CD14-positive monocyte (primary cell): ENCODE measurements at regions not wholly inside any gene's neighbourhood (a gene's known extent, or its start where the extent isn't known, plus 50 kb on each side); places are given as distances from the start of the nearest gene placed in this dataset.
A peak's percentile ranks its signal among the peaks of the same experiment; 100 is the strongest.

Experiments used
- DNase-seq, 3 donors: peaks; one replicate each; pipeline ENCODE4 v3.0.0-alpha.2; 2011 to 2022
- H2AFZ ChIP-seq: 2 replicates; pipeline ENCODE4 v1.6.0; 2012; ENCODE audit warnings: mild to moderate bottlenecking, low read depth, low read length, inconsistent platforms; ENCODE audit not compliant: insufficient read depth, poor library complexity, severe bottlenecking
- H3K27ac ChIP-seq, 2 donors: 1 replicate in 1 of 2; 2 replicates in 1 of 2; pipeline ENCODE4 v1.5.1; 2012 to 2013; ENCODE audit warnings: low read length in 2 of 2, control low read depth in 1 of 2, inconsistent platforms in 1 of 2, low read depth in 1 of 2, mild to moderate bottlenecking in 1 of 2
- H3K27me3 ChIP-seq, 2 donors: one replicate each; pipeline versions ENCODE4 v1.6.0 to v1.6.1; 2011 to 2013; ENCODE audit warnings: low read length in 2 of 2; ENCODE audit not compliant: control insufficient read depth in 2 of 2, insufficient read depth in 2 of 2
- H3K36me3 ChIP-seq, 2 donors: replicated peaks in 1 of 2; 1 replicate in 1 of 2; 2 replicates in 1 of 2; pipeline versions ENCODE4 v1.5.1 to v1.6.1; 2012 to 2013; ENCODE audit warnings: low read length in 2 of 2, control low read depth in 1 of 2, inconsistent platforms in 1 of 2, mild to moderate bottlenecking in 1 of 2; ENCODE audit not compliant: insufficient read depth in 2 of 2, control insufficient read depth in 1 of 2
- H3K4me1 ChIP-seq, 2 donors: 1 replicate in 1 of 2; 2 replicates in 1 of 2; pipeline versions ENCODE4 v1.5.1 to v1.6.1; 2012 to 2013; ENCODE audit warnings: low read length in 2 of 2, control low read depth in 1 of 2, inconsistent platforms in 1 of 2, mild to moderate bottlenecking in 1 of 2, moderate library complexity in 1 of 2; ENCODE audit not compliant: insufficient read depth in 2 of 2, control insufficient read depth in 1 of 2
- H3K4me2 ChIP-seq: replicated peaks from 2 replicates; pipeline ENCODE3; 2012; ENCODE audit warnings: low read length, moderate library complexity, mild to moderate bottlenecking; ENCODE audit not compliant: poor library complexity, severe bottlenecking; ENCODE audit errors: extremely low read depth
- H3K4me3 ChIP-seq, 3 experiments: fragments of 200-600 bp in 1 of 3; sonication (generic) in 1 of 3; replicated peaks in 1 of 3; 1 replicate in 2 of 3; 2 replicates in 1 of 3; pipeline ENCODE4 v1.5.1; 2011 to 2013; ENCODE audit warnings: low read length in 3 of 3, mild to moderate bottlenecking in 3 of 3, control low read depth in 2 of 3, low read depth in 2 of 3, inconsistent platforms in 1 of 3, moderate library complexity in 1 of 3
- H3K79me2 ChIP-seq: 2 replicates; pipeline ENCODE4 v1.6.0; 2012; ENCODE audit warnings: mild to moderate bottlenecking, control low read depth, inconsistent platforms, low read length, moderate library complexity; ENCODE audit not compliant: insufficient read depth
- H3K9ac ChIP-seq: 2 replicates; pipeline ENCODE4 v1.6.0; 2017; ENCODE audit warnings: low read length, mild to moderate bottlenecking; ENCODE audit not compliant: insufficient read depth, poor library complexity, severe bottlenecking
- H3K9me3 ChIP-seq, 2 donors: replicated peaks in 1 of 2; 1 replicate in 1 of 2; 2 replicates in 1 of 2; pipeline versions ENCODE4 v1.5.1 to v1.6.1; 2012 to 2013; ENCODE audit warnings: low read length in 2 of 2, control low read depth in 1 of 2; ENCODE audit not compliant: control insufficient read depth in 1 of 2, insufficient read depth in 1 of 2
- H4K20me1 ChIP-seq: 2 replicates; pipeline ENCODE4 v1.6.0; 2012; ENCODE audit warnings: mild to moderate bottlenecking, low read length, control low read depth, moderate library complexity; ENCODE audit not compliant: insufficient read depth
- H3K27ac Mint-ChIP-seq, 7 donors: one replicate each; pipeline ENCODE4 v1.8.0; 2020; ENCODE audit warnings: mild to moderate bottlenecking in 7 of 7, mixed read lengths in 7 of 7, moderate library complexity in 6 of 7, inconsistent platforms in 2 of 7
- H3K27me3 Mint-ChIP-seq, 3 donors: one replicate each; pipeline ENCODE4 v1.8.0; 2021 to 2022; ENCODE audit warnings: low read depth in 3 of 3, mild to moderate bottlenecking in 3 of 3, mixed read lengths in 3 of 3, moderate library complexity in 3 of 3, inconsistent platforms in 1 of 3
- H3K36me3 Mint-ChIP-seq, 2 donors: one replicate each; pipeline ENCODE4 v1.8.0; 2020; ENCODE audit warnings: mixed read lengths in 2 of 2, inconsistent platforms in 1 of 2, mild to moderate bottlenecking in 1 of 2
- H3K4me1 Mint-ChIP-seq: one replicate; pipeline ENCODE4 v1.8.0; 2020; ENCODE audit warnings: mild to moderate bottlenecking, mixed read lengths
- H3K4me3 Mint-ChIP-seq, 2 donors: one replicate each; pipeline ENCODE4 v1.8.0; 2020; ENCODE audit warnings: mild to moderate bottlenecking in 2 of 2, mixed read lengths in 2 of 2, moderate library complexity in 1 of 2
- H3K9me3 Mint-ChIP-seq, 7 donors: one replicate each; pipeline ENCODE4 v1.8.0; 2020 to 2022; ENCODE audit warnings: mixed read lengths in 7 of 7, mild to moderate bottlenecking in 6 of 7, moderate library complexity in 6 of 7, inconsistent platforms in 2 of 7
- WGBS: methylation state at CpG from one replicate; pipeline ENCODE4 v1.1.5; 2013; ENCODE audit warnings: missing lambda C conversion rate; ENCODE audit not compliant: insufficient coverage; 5-methylcytosine and 5-hydroxymethylcytosine counted together
- intact Hi-C, 2 donors: fragments of 100-400 bp; cut with micrococcal nuclease; formaldehyde crosslinking; loops; one replicate each; pipeline versions ENCODE4 v1.15.0 to v1.15.1; 2023
- TF ChIP-seq, protein P1 (sequence below): fragments of 200-600 bp; IDR thresholded peaks from one replicate; pipeline ENCODE4 v1.8.0; 2022; ENCODE audit warnings: antibody characterized with exemption, mild to moderate bottlenecking

DNA sequence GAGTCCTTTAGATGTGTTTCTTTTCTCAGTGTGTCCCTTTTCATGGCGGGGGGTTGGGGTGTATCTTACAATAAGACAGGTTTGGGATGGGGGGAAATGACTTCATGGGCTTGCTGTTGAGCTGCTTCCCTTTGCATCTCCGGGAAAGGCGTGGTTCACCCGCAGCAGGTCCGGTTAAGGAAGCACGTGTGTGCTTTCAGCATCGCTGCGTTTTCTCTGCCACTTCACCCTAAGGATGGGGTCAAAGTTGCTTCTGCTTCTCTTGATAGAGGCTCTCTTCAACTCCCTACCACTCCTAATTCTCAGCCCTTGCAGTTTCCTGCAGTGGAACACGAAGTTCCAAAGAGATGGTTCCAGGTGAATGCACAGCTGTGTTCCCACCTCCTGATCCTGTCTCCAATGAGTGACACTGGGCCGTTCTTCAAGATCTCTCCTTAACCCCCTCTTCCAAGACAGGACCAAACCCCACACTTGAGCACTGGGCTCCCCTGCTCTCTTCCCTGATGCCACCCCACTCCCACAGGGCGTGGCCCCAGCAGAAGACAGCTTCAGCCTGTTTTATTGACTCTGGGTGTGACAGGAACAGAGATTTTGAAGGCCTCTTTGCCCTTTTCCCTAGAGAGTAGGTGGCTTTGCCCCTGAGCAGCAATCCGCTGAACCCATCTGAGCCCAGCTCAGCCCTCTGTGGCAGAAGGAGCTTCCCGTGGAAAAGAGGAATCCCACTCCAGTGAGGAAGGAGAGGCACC, 85.2 kb downstream of the PLEKHG1 start:
- intact Hi-C loops, result no loop called here
- no peak overlapping the region for H3K27ac Mint-ChIP-seq
- peaks cover 7 to 16% of the 10 kb centered on the region in 2 donors for H3K4me1 ChIP-seq
- TF ChIP-seq, protein P1, sequence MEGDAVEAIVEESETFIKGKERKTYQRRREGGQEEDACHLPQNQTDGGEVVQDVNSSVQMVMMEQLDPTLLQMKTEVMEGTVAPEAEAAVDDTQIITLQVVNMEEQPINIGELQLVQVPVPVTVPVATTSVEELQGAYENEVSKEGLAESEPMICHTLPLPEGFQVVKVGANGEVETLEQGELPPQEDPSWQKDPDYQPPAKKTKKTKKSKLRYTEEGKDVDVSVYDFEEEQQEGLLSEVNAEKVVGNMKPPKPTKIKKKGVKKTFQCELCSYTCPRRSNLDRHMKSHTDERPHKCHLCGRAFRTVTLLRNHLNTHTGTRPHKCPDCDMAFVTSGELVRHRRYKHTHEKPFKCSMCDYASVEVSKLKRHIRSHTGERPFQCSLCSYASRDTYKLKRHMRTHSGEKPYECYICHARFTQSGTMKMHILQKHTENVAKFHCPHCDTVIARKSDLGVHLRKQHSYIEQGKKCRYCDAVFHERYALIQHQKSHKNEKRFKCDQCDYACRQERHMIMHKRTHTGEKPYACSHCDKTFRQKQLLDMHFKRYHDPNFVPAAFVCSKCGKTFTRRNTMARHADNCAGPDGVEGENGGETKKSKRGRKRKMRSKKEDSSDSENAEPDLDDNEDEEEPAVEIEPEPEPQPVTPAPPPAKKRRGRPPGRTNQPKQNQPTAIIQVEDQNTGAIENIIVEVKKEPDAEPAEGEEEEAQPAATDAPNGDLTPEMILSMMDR, result no peak
- peaks cover 18% of the 10 kb centered on the region for H3K4me1 Mint-ChIP-seq
- peaks cover 6 to 17% (median 15%) of the 10 kb centered on the region in 3 donors for H3K27me3 Mint-ChIP-seq
- no peak for DNase-seq
- no peaks in the 10 kb centered on the region for H3K36me3 Mint-ChIP-seq
- H4K20me1 ChIP-seq, result no peaks in the 10 kb centered on the region
- no peak overlapping the region for H3K27ac ChIP-seq
- WGBS, result 57% methylated on average over 8 of the region's 13 CpGs
- H3K4me3 Mint-ChIP-seq, result peak overlapping the region in 1 of 2 donors; percentile 31
- H3K79me2 ChIP-seq, result no peaks in the 10 kb centered on the region
- no peak overlapping the region for H3K9ac ChIP-seq
- H3K27me3 ChIP-seq, result no peaks in the 10 kb centered on the region
- H3K9me3 Mint-ChIP-seq, result peaks cover 0 to 2% (median 0%) of the 10 kb centered on the region in 7 donors
- no peak overlapping the region for H2AFZ ChIP-seq
- no peaks in the 10 kb centered on the region for H3K36me3 ChIP-seq
- H3K4me2 ChIP-seq, result no peak overlapping the region
- no peaks in the 10 kb centered on the region for H3K9me3 ChIP-seq
- no peak overlapping the region for H3K4me3 ChIP-seq

DNA sequence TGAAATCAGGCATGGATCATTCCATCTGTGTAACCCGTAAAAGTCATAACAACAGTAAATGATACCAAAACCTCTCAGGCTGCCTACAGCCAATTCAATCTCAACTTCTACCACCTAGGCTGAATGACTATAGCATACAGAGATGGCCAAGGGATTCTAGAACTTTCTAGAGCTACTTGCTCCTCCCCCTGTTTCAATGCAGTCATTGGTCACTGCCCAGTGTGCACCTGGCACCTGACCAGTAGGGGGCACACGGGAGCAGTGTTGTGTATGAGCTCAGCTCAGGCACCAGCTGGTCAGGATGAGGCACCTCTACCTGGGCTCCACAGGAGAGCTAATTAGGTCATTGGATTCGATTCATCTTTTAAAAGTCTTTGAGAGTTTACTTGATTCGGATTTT, 86.2 kb downstream of the PLEKHG1 start:
- H3K9me3 ChIP-seq, result no peaks in the 10 kb centered on the region
- Mint-ChIP-seq H3K9me3 (peaks cover 0 to 2% (median 0%) of the 10 kb centered on the region in 7 donors), H3K4me1 (peaks cover 20% of the 10 kb centered on the region), H3K36me3 (no peaks in the 10 kb centered on the region), H3K27ac (no peak overlapping the region), H3K27me3 (peaks cover 7 to 17% (median 15%) of the 10 kb centered on the region in 3 donors), H3K4me3 (no peak overlapping the region)
- no peaks in the 10 kb centered on the region for H4K20me1 ChIP-seq
- peaks cover 7 to 16% of the 10 kb centered on the region in 2 donors for H3K4me1 ChIP-seq
- no CpG with 5 or more reads among the region's 4 CpGs for WGBS
- H3K9ac ChIP-seq, result no peak overlapping the region
- H2AFZ ChIP-seq, result no peak overlapping the region
- H3K4me3 ChIP-seq, result no peak overlapping the region
- no peaks in the 10 kb centered on the region for H3K27me3 ChIP-seq
- no peak overlapping the region for H3K27ac ChIP-seq
- intact Hi-C loops, result no loop called here
- no peaks in the 10 kb centered on the region for H3K36me3 ChIP-seq
- peak; percentile 17 to 44 (median 33) for DNase-seq
- H3K4me2 ChIP-seq, result no peak overlapping the region
- H3K79me2 ChIP-seq, result no peaks in the 10 kb centered on the region
- TF ChIP-seq, protein P1, result peak; percentile 72
